ENCODE measurements at regions not wholly inside any gene's neighbourhood (a gene's known extent, or its start where the extent isn't known, plus 50 kb on each side); places are given as distances from the start of the nearest gene placed in this dataset.
A peak's percentile ranks its signal among the peaks of the same experiment; 100 is the strongest.
"Not testable (repeated sequence)": the region's sequence is repeated elsewhere in the genome, so short reads cannot be mapped to it uniquely, and the experiment has no call there.

- peak; percentile 8 to 30 (median 9) for DNase-seq (ENCODE audit: low read depth in 3 of 3)
These were observed 138.9 kb upstream of the CES5A start for GRCh38 chr16:56013962-56014552.

- DNase-seq (ENCODE audit: low read depth in 3 of 3), result no peak
These were observed 137.3 kb upstream of the CES5A start for GRCh38 chr16:56012482-56012811.

- no peak for DNase-seq (ENCODE audit: low read depth in 3 of 3)
These were observed 136.8 kb upstream of the CES5A start for GRCh38 chr16:56011808-56012481.

- DNase-seq (ENCODE audit: low read depth in 3 of 3), result no peak
These were observed 130.8 kb upstream of the CES5A start for GRCh38 chr16:56005958-56006357.

GRCh38 chr16:55999683-56000082 is 124.5 kb upstream of the CES5A start:
- no peak for DNase-seq (ENCODE audit: low read depth in 3 of 3)

GRCh38 chr16:55993088-55993487 is 117.9 kb upstream of the CES5A start:
- no peak for DNase-seq (ENCODE audit: low read depth in 3 of 3)

- DNase-seq (ENCODE audit: low read depth in 3 of 3), result no peak
These were observed 117.4 kb upstream of the CES5A start for GRCh38 chr16:55992551-55992950.

- no peak for DNase-seq (ENCODE audit: low read depth in 3 of 3)
These were observed 116.7 kb upstream of the CES5A start for GRCh38 chr16:55991843-55992242.

- DNase-seq (ENCODE audit: low read depth in 3 of 3), result no peak
These were observed 114.4 kb upstream of the CES5A start for GRCh38 chr16:55989569-55989907.

GRCh38 chr16:55988850-55989568 is 113.8 kb upstream of the CES5A start:
- DNase-seq (ENCODE audit: low read depth in 3 of 3), result not testable (repeated sequence)

GRCh38 chr16:55988013-55988412 is 112.8 kb upstream of the CES5A start:
- DNase-seq (ENCODE audit: low read depth in 3 of 3), result no peak

GRCh38 chr16:55982597-55982996 is 107.4 kb upstream of the CES5A start:
- DNase-seq (ENCODE audit: low read depth in 3 of 3), result no peak

- DNase-seq (ENCODE audit: low read depth in 3 of 3), result no peak
These were observed 106.4 kb upstream of the CES5A start for GRCh38 chr16:55981557-55981956.

GRCh38 chr16:55976815-55977214 is 101.6 kb upstream of the CES5A start:
- DNase-seq (ENCODE audit: low read depth in 3 of 3), result no peak

GRCh38 chr16:55971447-55971846 is 96.3 kb upstream of the CES5A start:
- no peak for DNase-seq (ENCODE audit: low read depth in 3 of 3)

GRCh38 chr16:55968221-55968620 is 93.0 kb upstream of the CES5A start:
- DNase-seq (ENCODE audit: low read depth in 3 of 3), result no peak

- no peak for DNase-seq (ENCODE audit: low read depth in 3 of 3)
These were observed 89.8 kb upstream of the CES5A start for GRCh38 chr16:55964923-55965475.

- DNase-seq (ENCODE audit: low read depth in 3 of 3), result no peak
These were observed 80.7 kb upstream of the CES5A start for GRCh38 chr16:55955845-55956244.

GRCh38 chr16:55955424-55955823 is 80.3 kb upstream of the CES5A start:
- DNase-seq (ENCODE audit: low read depth in 3 of 3), result no peak

GRCh38 chr16:55954906-55955305 is 79.7 kb upstream of the CES5A start:
- DNase-seq (ENCODE audit: low read depth in 3 of 3), result no peak

- no peak for DNase-seq (ENCODE audit: low read depth in 3 of 3)
These were observed 74.3 kb upstream of the CES5A start for GRCh38 chr16:55949518-55949917.

GRCh38 chr16:55948230-55948629 is 73.1 kb upstream of the CES5A start:
- no peak for DNase-seq (ENCODE audit: low read depth in 3 of 3)

- no peak for DNase-seq (ENCODE audit: low read depth in 3 of 3)
These were observed 72.2 kb upstream of the CES5A start for GRCh38 chr16:55947366-55947765.
